Upper lobe of left lung (tissue), 6 donors: ENCODE measurements at regions not wholly inside any gene's neighbourhood (a gene's known extent, or its start where the extent isn't known, plus 50 kb on each side); places are given as distances from the start of the nearest gene placed in this dataset.

ENCODE experiments used
- ATAC-seq, 2 donors: fragments of 200-7000 bp; cut with Tn5 transposase; one replicate each; pipeline ENCODE4 v1.9.1; 2022; ENCODE audit warnings: mild to moderate bottlenecking in 2 of 2, moderate library complexity in 2 of 2; ENCODE audit not compliant: low FRiP score in 2 of 2
- DNase-seq, 2 donors: peaks; one replicate each; pipeline ENCODE4 v3.0.0-alpha.2; 2019 to 2020
- H3K27ac ChIP-seq, 4 donors: fragments of 200-600 bp; sonication (generic); one replicate each; pipeline ENCODE4 v1.5.1; 2016 to 2019
- H3K27me3 ChIP-seq, 4 donors: fragments of 200-600 bp; sonication (generic); one replicate each; pipeline ENCODE4 v1.5.1; 2017 to 2019
- H3K36me3 ChIP-seq, 4 donors: fragments of 200-600 bp; sonication (generic); one replicate each; pipeline ENCODE4 v1.5.1; 2016 to 2019
- H3K4me1 ChIP-seq, 4 donors: fragments of 200-600 bp; sonication (generic); one replicate each; pipeline ENCODE4 v1.5.1; 2018 to 2019
- H3K4me3 ChIP-seq, 4 donors: fragments of 200-600 bp; sonication (generic); one replicate each; pipeline ENCODE4 v1.5.1; 2017 to 2019; ENCODE audit warnings: mild to moderate bottlenecking in 2 of 4, moderate library complexity in 1 of 4
- H3K9me3 ChIP-seq, 4 donors: fragments of 200-600 bp; sonication (generic); one replicate each; pipeline ENCODE4 v1.5.1; 2018 to 2019
- EP300 ChIP-seq, 4 donors: sonication (generic); formaldehyde crosslinking; IDR thresholded peaks; one replicate each; pipeline ENCODE4 v1.5.1; 2017; ENCODE audit warnings: antibody characterized with exemption in 4 of 4, control low read depth in 2 of 4
- POLR2A ChIP-seq, 4 donors: fragments of 450-650 bp; IDR thresholded peaks; one replicate each; pipeline ENCODE4 v1.5.1; 2016 to 2017; ENCODE audit warnings: antibody characterized with exemption in 4 of 4, mild to moderate bottlenecking in 2 of 4
- POLR2AphosphoS5 ChIP-seq, 2 donors: sonication (generic); formaldehyde crosslinking; IDR thresholded peaks; one replicate each; pipeline ENCODE4 v1.5.1; 2017; ENCODE audit warnings: antibody characterized with exemption in 2 of 2
- WGBS, 2 donors: methylation state at CpG; one replicate each; pipeline ENCODE4 v1.1.5; 2017 to 2018; 5-methylcytosine and 5-hydroxymethylcytosine counted together
- TF ChIP-seq, protein P1 (sequence below), 6 experiments: fragments of 450-650 bp in 4 of 6; fragments of 200-600 bp in 2 of 6; sonication (generic) in 2 of 6; IDR thresholded peaks; one replicate each; pipeline ENCODE4 v1.5.1; 2016 to 2019; ENCODE audit warnings: antibody characterized with exemption in 6 of 6
- donor health status: DM: no; HTN: no; CAD: no; lungs with moderate emphysema.
- donor health status: DM: no; HTN: yes; CAD: no; lungs with severe emphysema.

GRCh38 chr10:133010095-133010842, 67.9 kb upstream of the CFAP46 start:
- Histone ChIP-seq H3K36me3 (no peaks in the 10 kb centered on the region), H3K4me1 (peaks cover 5 to 24% (median 21%) of the 10 kb centered on the region in 4 donors), H3K4me3 (peak overlapping the region in 3 of 4 donors; percentile 15 to 37 (median 26)), H3K9me3 (no peaks in the 10 kb centered on the region), H3K27ac (peak overlapping the region; percentile 83 to 94 (median 86)), H3K27me3 (no peaks in the 10 kb centered on the region)
- ATAC-seq = no peak
- DNase-seq = peak in 1 of 2 donors; percentile 84
- TF ChIP-seq POLR2AphosphoS5 (IDR thresholded peaks at IDR 0.05) (no peak), EP300 (IDR thresholded peaks at IDR 0.05) (no peak), POLR2A (IDR thresholded peaks at IDR 0.05) (no peak)
- TF ChIP-seq, protein P1, sequence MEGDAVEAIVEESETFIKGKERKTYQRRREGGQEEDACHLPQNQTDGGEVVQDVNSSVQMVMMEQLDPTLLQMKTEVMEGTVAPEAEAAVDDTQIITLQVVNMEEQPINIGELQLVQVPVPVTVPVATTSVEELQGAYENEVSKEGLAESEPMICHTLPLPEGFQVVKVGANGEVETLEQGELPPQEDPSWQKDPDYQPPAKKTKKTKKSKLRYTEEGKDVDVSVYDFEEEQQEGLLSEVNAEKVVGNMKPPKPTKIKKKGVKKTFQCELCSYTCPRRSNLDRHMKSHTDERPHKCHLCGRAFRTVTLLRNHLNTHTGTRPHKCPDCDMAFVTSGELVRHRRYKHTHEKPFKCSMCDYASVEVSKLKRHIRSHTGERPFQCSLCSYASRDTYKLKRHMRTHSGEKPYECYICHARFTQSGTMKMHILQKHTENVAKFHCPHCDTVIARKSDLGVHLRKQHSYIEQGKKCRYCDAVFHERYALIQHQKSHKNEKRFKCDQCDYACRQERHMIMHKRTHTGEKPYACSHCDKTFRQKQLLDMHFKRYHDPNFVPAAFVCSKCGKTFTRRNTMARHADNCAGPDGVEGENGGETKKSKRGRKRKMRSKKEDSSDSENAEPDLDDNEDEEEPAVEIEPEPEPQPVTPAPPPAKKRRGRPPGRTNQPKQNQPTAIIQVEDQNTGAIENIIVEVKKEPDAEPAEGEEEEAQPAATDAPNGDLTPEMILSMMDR (IDR thresholded peaks at IDR 0.05) = peak in 1 of 6 experiments; percentile 17
- 65 to 84% methylated on average over 13 to 21 of the region's 23 CpGs for WGBS, 2 donors

GRCh38 chr10:133009218-133009950, 67.0 kb upstream of the CFAP46 start:
- peak overlapping the region; percentile 83 to 94 (median 86) for H3K27ac ChIP-seq

DNA sequence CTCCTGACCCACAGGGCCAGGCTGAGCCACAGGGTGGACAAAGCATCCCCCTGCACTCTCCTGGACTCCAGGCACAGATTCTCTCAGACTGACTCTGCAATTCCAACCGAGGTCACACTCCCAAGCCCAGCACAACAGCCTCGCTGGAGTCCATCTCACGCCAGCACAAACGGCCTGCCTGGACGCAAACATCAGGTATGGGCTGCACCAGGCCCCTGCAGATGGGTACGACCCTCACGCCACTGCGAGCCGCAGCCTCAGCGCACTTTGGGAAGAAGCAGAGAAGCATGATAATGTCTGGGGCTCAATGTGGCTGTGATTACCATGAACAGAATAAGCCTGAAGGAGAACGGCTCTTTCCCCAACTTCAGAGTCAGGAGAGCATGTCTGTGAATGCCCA, 66.4 kb upstream of the CFAP46 start:
- TF ChIP-seq, protein P1 (IDR thresholded peaks at IDR 0.05) = no peak
- TF ChIP-seq POLR2A (IDR thresholded peaks at IDR 0.05) (no peak), EP300 (IDR thresholded peaks at IDR 0.05) (no peak), POLR2AphosphoS5 (IDR thresholded peaks at IDR 0.05) (no peak)
- H3K27ac ChIP-seq = peak overlapping the region; percentile 83 to 94 (median 86)
- no peak for ATAC-seq

More at GRCh38 chr10:133009218-133009950, 67.0 kb upstream of the CFAP46 start:
- DNase-seq = peak; percentile 89 to 96
- 30 to 49% methylated on average over 16 to 23 of the region's 23 CpGs for WGBS, 2 donors
- Histone ChIP-seq H3K9me3 (no peaks in the 10 kb centered on the region), H3K36me3 (no peaks in the 10 kb centered on the region), H3K27me3 (no peaks in the 10 kb centered on the region), H3K4me3 (peak overlapping the region in 3 of 4 donors; percentile 15 to 37 (median 26)), H3K4me1 (peaks cover 5 to 24% (median 21%) of the 10 kb centered on the region in 4 donors)
- ATAC-seq = peak; percentile 90 to 91
- TF ChIP-seq, protein P1 (IDR thresholded peaks at IDR 0.05) = peak in 1 of 6 experiments; percentile 6
- peak in 3 of 4 donors; percentile 33 to 76 (median 45) for TF ChIP-seq POLR2A (IDR thresholded peaks at IDR 0.05)
- TF ChIP-seq EP300 (IDR thresholded peaks at IDR 0.05) = peak in 3 of 4 donors; percentile 58 to 77 (median 75)
- peak; percentile 4 to 56 for TF ChIP-seq POLR2AphosphoS5 (IDR thresholded peaks at IDR 0.05)

GRCh38 chr10:133008196-133008595, 65.8 kb upstream of the CFAP46 start:
- WGBS, 2 donors = 83 to 90% methylated on average over 9 to 23 of the region's 23 CpGs
- H3K4me3 ChIP-seq = no peak overlapping the region
- ATAC-seq (no peak), DNase-seq (peak in 1 of 2 donors; percentile 77)
- H3K27ac ChIP-seq = peak overlapping the region in 2 of 4 donors; percentile 83 to 94
- no peaks in the 10 kb centered on the region for H3K27me3 ChIP-seq
- TF ChIP-seq, protein P1 (IDR thresholded peaks at IDR 0.05) = no peak
- TF ChIP-seq EP300 (IDR thresholded peaks at IDR 0.05) (no peak), POLR2A (IDR thresholded peaks at IDR 0.05) (no peak), POLR2AphosphoS5 (IDR thresholded peaks at IDR 0.05) (no peak)
- H3K4me1 ChIP-seq = peaks cover 5 to 23% (median 19%) of the 10 kb centered on the region in 4 donors
- H3K9me3 ChIP-seq = no peaks in the 10 kb centered on the region
- no peaks in the 10 kb centered on the region for H3K36me3 ChIP-seq

More for the DNA sequence above, 66.4 kb upstream of the CFAP46 start:
- Histone ChIP-seq H3K27me3 (no peaks in the 10 kb centered on the region), H3K9me3 (no peaks in the 10 kb centered on the region), H3K4me3 (no peak overlapping the region), H3K36me3 (no peaks in the 10 kb centered on the region), H3K4me1 (peaks cover 5 to 24% (median 20%) of the 10 kb centered on the region in 4 donors)
- DNase-seq = no peak
- 92% methylated on average over 11 of the region's 11 CpGs; no CpG with 5 or more reads in 1 of the 2 donors for WGBS, 2 donors
